A549 (cell line): ENCODE measurements at regions not wholly inside any gene's neighbourhood (a gene's known extent, or its start where the extent isn't known, plus 50 kb on each side); places are given as distances from the start of the nearest gene placed in this dataset.

Source experiments
- ATAC-seq, 2 experiments: fragments of 200-7000 bp in 1 of 2; fragments of >200 bp in 1 of 2; cut with Nextera tagmentation in 1 of 2; cut with Tn5 transposase in 1 of 2; 3 replicates each; pipeline versions ENCODE4 v1.8.0 to v1.9.1; 2018 to 2020; ENCODE audit warnings: mild to moderate bottlenecking in 1 of 2, moderate library complexity in 1 of 2
- CTCF ChIA-PET: fragments of 300-600 bp; sonication (Branson Sonifier 250); formaldehyde crosslinking; extraction: SDS; loops from one replicate; lab custom pipeline; 2021; ENCODE audit warnings: antibody characterized with exemption, inconsistent platforms; lab: Yijun Ruan, JAX
- POLR2A ChIA-PET: fragments of 350-600 bp; formaldehyde crosslinking; extraction: SDS; loops from one replicate; lab custom pipeline; 2021; ENCODE audit warnings: antibody characterized with exemption, inconsistent platforms; lab: Yijun Ruan, JAX
- DNase-seq, 2 experiments: peaks; one replicate each; pipeline versions ENCODE4 v3.0.0 to v3.0.0-alpha.2; 2011 to 2016; ENCODE audit warnings: low read depth in 1 of 2, low spot score in 1 of 2
- FAIRE-seq: peaks from 2 replicates; lab custom pipeline; 2011; peaks lifted over from hg19 to GRCh38; lab: Jason Lieb, UNC
- H3K27ac ChIP-seq, 2 experiments: fragments of >200 bp; sonication (Bioruptor Twin); formaldehyde crosslinking; 3 replicates each; pipeline ENCODE4 v1.5.1; 2016 to 2017
- H3K4me1 ChIP-seq: fragments of >200 bp; sonication (Bioruptor Twin); formaldehyde crosslinking; 3 replicates; pipeline ENCODE4 v1.6.1; 2016
- H3K4me2 ChIP-seq: fragments of >200 bp; sonication (Bioruptor Twin); formaldehyde crosslinking; 3 replicates; pipeline ENCODE4 v1.6.1; 2016
- H3K4me3 ChIP-seq: fragments of >200 bp; sonication (Bioruptor Twin); formaldehyde crosslinking; 3 replicates; pipeline ENCODE4 v1.5.1; 2016
- H3K9me3 ChIP-seq: fragments of >200 bp; sonication (Bioruptor Twin); formaldehyde crosslinking; 3 replicates; pipeline ENCODE4 v1.6.1; 2016
- BCL3 ChIP-seq: fragments of >200 bp; sonication (Bioruptor Twin); formaldehyde crosslinking; IDR thresholded peaks from 3 replicates; pipeline ENCODE4 v1.6.1; 2016
- BHLHE40 ChIP-seq: IDR thresholded peaks from 2 replicates; pipeline ENCODE4 v1.6.1; 2012; ENCODE audit warnings: low read depth, low read length, inconsistent platforms
- CBX2 ChIP-seq: fragments of 200-600 bp; sonication (generic); IDR thresholded peaks from 2 replicates; pipeline ENCODE4 v1.6.1; 2016; ENCODE audit warnings: low read depth, mild to moderate bottlenecking, borderline replicate concordance
- CEBPB ChIP-seq, 2 experiments: fragments of >200 bp in 1 of 2; sonication (Bioruptor Twin) in 1 of 2; formaldehyde crosslinking in 1 of 2; IDR thresholded peaks; 2 replicates each; pipeline ENCODE4 v1.6.1; 2012 to 2016
- CHD2 ChIP-seq: fragments of 150-350 bp; IDR thresholded peaks from 2 replicates; pipeline ENCODE4 v1.6.1; 2014; ENCODE audit warnings: low read length; ENCODE audit not compliant: partially characterized antibody
- CTCF ChIP-seq: fragments of >200 bp; sonication (Bioruptor Twin); formaldehyde crosslinking; IDR thresholded peaks from 3 replicates; pipeline ENCODE4 v1.5.1; 2016
- E2F6 ChIP-seq: IDR thresholded peaks from 2 replicates; pipeline ENCODE4 v1.6.1; 2012; ENCODE audit warnings: low read depth, borderline replicate concordance
- ELK1 ChIP-seq: fragments of 150-350 bp; IDR thresholded peaks from 2 replicates; pipeline ENCODE4 v1.6.1; 2014; ENCODE audit warnings: low read depth, mild to moderate bottlenecking, low read length
- FOSB ChIP-seq: fragments of 250-450 bp; sonication (Bioruptor Pico); IDR thresholded peaks from 2 replicates; pipeline ENCODE4 v1.5.0; 2020; ENCODE audit warnings: mild to moderate bottlenecking, moderate library complexity
- FOSL2 ChIP-seq, 2 experiments: fragments of 450-650 bp in 1 of 2; fragments of >200 bp in 1 of 2; sonication (Bioruptor Twin) in 1 of 2; formaldehyde crosslinking; IDR thresholded peaks; 2 replicates each; pipeline versions ENCODE4 v1.5.0 to v1.6.1; 2016 to 2020; ENCODE audit warnings: mild to moderate bottlenecking in 1 of 2, moderate library complexity in 1 of 2
- FOXS1 ChIP-seq: fragments of 250-450 bp; sonication (Bioruptor Pico); IDR thresholded peaks from 2 replicates; pipeline ENCODE4 v1.5.0; 2020; ENCODE audit warnings: mild to moderate bottlenecking, moderate library complexity
- GATA3 ChIP-seq: IDR thresholded peaks from 2 replicates; pipeline ENCODE4 v1.6.1; 2012; ENCODE audit warnings: borderline replicate concordance
- HDAC2 ChIP-seq: fragments of 200-600 bp; sonication (generic); IDR thresholded peaks from 2 replicates; pipeline ENCODE4 v1.6.1; 2016
- JUN ChIP-seq, 2 experiments: fragments of >200 bp; sonication (Bioruptor Twin); formaldehyde crosslinking; IDR thresholded peaks; 2 replicates in 1 of 2; 3 replicates in 1 of 2; pipeline ENCODE4 v1.6.1; 2016 to 2017
- KDM1A ChIP-seq: fragments of 200-600 bp; sonication (generic); IDR thresholded peaks from 2 replicates; pipeline ENCODE4 v1.6.1; 2016; ENCODE audit warnings: low read depth, mild to moderate bottlenecking
- MAX ChIP-seq: IDR thresholded peaks from 2 replicates; pipeline ENCODE4 v1.6.1; 2012
- MAZ ChIP-seq: fragments of 150-350 bp; IDR thresholded peaks from 2 replicates; pipeline ENCODE4 v1.6.1; 2014; ENCODE audit warnings: antibody characterized with exemption, low read depth, low read length, borderline replicate concordance
- MYC ChIP-seq: IDR thresholded peaks from 2 replicates; pipeline ENCODE4 v1.6.1; 2012; ENCODE audit warnings: mild to moderate bottlenecking, inconsistent platforms, low read length, improper control_type of control experiment, borderline replicate concordance
- PHF8 ChIP-seq: fragments of 200-600 bp; sonication (generic); IDR thresholded peaks from 2 replicates; pipeline ENCODE4 v1.6.1; 2016; ENCODE audit warnings: low read depth, mild to moderate bottlenecking, antibody characterized with exemption, moderate library complexity, borderline replicate concordance
- POLR2A ChIP-seq: IDR thresholded peaks from 2 replicates; pipeline ENCODE4 v1.6.1; 2012; ENCODE audit warnings: mild to moderate bottlenecking, low read length
- POLR2AphosphoS2 ChIP-seq: conservative IDR thresholded peaks from 2 replicates; pipeline ENCODE4 v1.6.1; 2012; ENCODE audit warnings: low read length, improper control_type of control experiment, inconsistent platforms
- RAD21 ChIP-seq, 2 experiments: fragments of >200 bp in 1 of 2; sonication (Bioruptor Twin) in 1 of 2; formaldehyde crosslinking in 1 of 2; IDR thresholded peaks in 1 of 2; conservative IDR thresholded peaks in 1 of 2; 2 replicates in 1 of 2; 3 replicates in 1 of 2; pipeline ENCODE4 v1.6.1; 2012 to 2018; ENCODE audit warnings: inconsistent platforms in 1 of 2
- RFX5 ChIP-seq: fragments of 450-650 bp; IDR thresholded peaks from 2 replicates; pipeline ENCODE4 v1.7.1; 2014; ENCODE audit warnings: antibody characterized with exemption, mild to moderate bottlenecking, moderate library complexity
- RNF2 ChIP-seq: fragments of 200-600 bp; sonication (generic); IDR thresholded peaks from 2 replicates; pipeline ENCODE4 v1.6.1; 2016; ENCODE audit warnings: low read depth, mild to moderate bottlenecking, antibody characterized with exemption, moderate library complexity, borderline replicate concordance
- SREBF2 ChIP-seq: fragments of 450-650 bp; IDR thresholded peaks from 2 replicates; pipeline ENCODE4 v1.6.1; 2014; ENCODE audit warnings: mild to moderate bottlenecking, moderate library complexity
- TP53 ChIP-seq: fragments of 250-450 bp; sonication (Bioruptor Pico); IDR thresholded peaks from 2 replicates; pipeline ENCODE4 v1.5.0; 2021; ENCODE audit warnings: mild to moderate bottlenecking, moderate library complexity
- USF2 ChIP-seq: fragments of 450-650 bp; IDR thresholded peaks from 2 replicates; pipeline ENCODE4 v1.6.1; 2014; ENCODE audit warnings: antibody characterized with exemption
- ZC3H11A ChIP-seq: fragments of 450-650 bp; IDR thresholded peaks from 2 replicates; pipeline ENCODE4 v1.6.1; 2014; ENCODE audit warnings: antibody characterized with exemption, mild to moderate bottlenecking
- WGBS: methylation state at CpG from one replicate; pipeline ENCODE4 v1.1.6; 2017; ENCODE audit errors: missing lambda C conversion rate; 5-methylcytosine and 5-hydroxymethylcytosine counted together

GRCh38 chr4:96983830-96984229, 1143.9 kb downstream of the PDHA2 start:
- Histone ChIP-seq H3K4me1 (no peaks in the 10 kb centered on the region), H3K4me2 (no peak overlapping the region), H3K27ac (no peak overlapping the region), H3K9me3 (no peaks in the 10 kb centered on the region), H3K4me3 (no peak overlapping the region)
- WGBS, result 5% methylated on average over 1 of the region's 1 CpG
- CTCF ChIA-PET, result no interaction called here
- no peak for FAIRE-seq
- no peak for ATAC-seq
- no peak for DNase-seq
- POLR2A ChIA-PET, result no interaction called here
- no peak for TF ChIP-seq POLR2A
- TF ChIP-seq GATA3, result no peak
- TF ChIP-seq CBX2, result no peak
- no peak for TF ChIP-seq USF2
- no peak for TF ChIP-seq FOSL2 (IDR thresholded peaks at IDR 0.05)
- no peak for TF ChIP-seq FOSL2 (CRISPR knock-in tag; IDR thresholded peaks at IDR 0.05)
- no peak for TF ChIP-seq RAD21 (conservative IDR thresholded peaks at IDR 0.05 in 1 of 2, IDR thresholded peaks at IDR 0.05 in 1 of 2)
- TF ChIP-seq CTCF, result no peak
- TF ChIP-seq POLR2AphosphoS2, result no peak
- TF ChIP-seq FOXS1 (CRISPR knock-in tag), result no peak
- no peak for TF ChIP-seq RFX5
- no peak for TF ChIP-seq CHD2
- TF ChIP-seq BCL3, result no peak
- TF ChIP-seq ZC3H11A, result no peak
- TF ChIP-seq MAX, result no peak
- no peak for TF ChIP-seq TP53 (CRISPR knock-in tag)
- TF ChIP-seq E2F6, result no peak
- no peak for TF ChIP-seq JUN (IDR thresholded peaks at IDR 0.05)
- no peak for TF ChIP-seq BHLHE40
- TF ChIP-seq ELK1, result no peak

- ChIA-PET POLR2A (no interaction called here), CTCF (interaction anchor here (0.6 kb wide), 1 partner anchor 454 kb away, joined by 3 read pairs; no protein-coding TSS in a partner anchor)
- TF ChIP-seq MAZ (no peak), KDM1A (no peak), BHLHE40 (no peak), HDAC2 (no peak), SREBF2 (no peak), FOSB (CRISPR knock-in tag) (no peak), CEBPB (IDR thresholded peaks at IDR 0.05) (no peak), RNF2 (no peak), PHF8 (no peak), FOSL2 (IDR thresholded peaks at IDR 0.05) (no peak), FOSL2 (CRISPR knock-in tag; IDR thresholded peaks at IDR 0.05) (no peak), MYC (no peak), RAD21 (conservative IDR thresholded peaks at IDR 0.05 in 1 of 2, IDR thresholded peaks at IDR 0.05 in 1 of 2) (no peak), CHD2 (no peak)
- DNase-seq (no peak), ATAC-seq (no peak), FAIRE-seq (no peak)
- Histone ChIP-seq H3K4me1 (no peaks in the 10 kb centered on the region), H3K4me3 (no peak overlapping the region), H3K27ac (no peak overlapping the region), H3K4me2 (no peak overlapping the region), H3K9me3 (no peaks in the 10 kb centered on the region)
- 8% methylated on average over 1 of the region's 1 CpG for WGBS
Observed at GRCh38 chr4:96986816-96987215, 1146.9 kb downstream of the PDHA2 start.
